WI38 (cell line): ENCODE measurements at regions not wholly inside any gene's neighbourhood (a gene's known extent, or its start where the extent isn't known, plus 50 kb on each side); places are given as distances from the start of the nearest gene placed in this dataset.

Source experiments
- H3K4me3 ChIP-seq: 2 replicates; pipeline ENCODE4 v1.5.1; 2011; ENCODE audit warnings: low read depth, mild to moderate bottlenecking, control low read depth, low read length
- CTCF ChIP-seq: IDR thresholded peaks from 2 replicates; pipeline ENCODE4 v1.5.1; 2012; ENCODE audit warnings: low read depth, mild to moderate bottlenecking, control low read depth, low read length

- no peak overlapping the region for H3K4me3 ChIP-seq
- TF ChIP-seq CTCF: no peak
Observed at GRCh38 chr11:112398798-112399478, 138.3 kb upstream of the PLET1 start.

- no peak for TF ChIP-seq CTCF
- no peak overlapping the region for H3K4me3 ChIP-seq
Observed at GRCh38 chr11:112400476-112401014, 139.9 kb upstream of the PLET1 start.

GRCh38 chr11:112401036-112401769, 140.5 kb upstream of the PLET1 start:
- H3K4me3 ChIP-seq: no peak overlapping the region
- no peak for TF ChIP-seq CTCF

- TF ChIP-seq CTCF: no peak
- no peak overlapping the region for H3K4me3 ChIP-seq
Observed at GRCh38 chr11:112403432-112403831, 142.8 kb upstream of the PLET1 start.

- no peak overlapping the region for H3K4me3 ChIP-seq
- no peak for TF ChIP-seq CTCF
Observed at GRCh38 chr11:112404112-112404511, 143.5 kb upstream of the PLET1 start.

GRCh38 chr11:112408517-112408916, 147.9 kb upstream of the PLET1 start:
- no peak for TF ChIP-seq CTCF
- H3K4me3 ChIP-seq: no peak overlapping the region

- no peak for TF ChIP-seq CTCF
Observed at GRCh38 chr11:112410325-112410724, 149.7 kb upstream of the PLET1 start.

More at GRCh38 chr11:112410325-112410724, 149.7 kb upstream of the PLET1 start:
- no peak overlapping the region for H3K4me3 ChIP-seq
